Gastrocnemius medialis (tissue), 4 donors: ENCODE measurements at regions not wholly inside any gene's neighbourhood (a gene's known extent, or its start where the extent isn't known, plus 50 kb on each side); places are given as distances from the start of the nearest gene placed in this dataset.
"Not testable (repeated sequence)": the region's sequence is repeated elsewhere in the genome, so short reads cannot be mapped to it uniquely, and the experiment has no call there.

Source experiments
- ATAC-seq, 2 donors: fragments of 150-250 bp; one replicate each; pipeline ENCODE4 v1.9.1; 2016
- DNase-seq, 2 donors: peaks; one replicate each; pipeline ENCODE4 v3.0.0-alpha.2; 2019
- H3K27ac ChIP-seq, 4 donors: fragments of 200-600 bp; sonication (generic); 1 replicate in 1 of 4; 2 replicates in 3 of 4; pipeline ENCODE4 v1.5.1; 2016 to 2018; ENCODE audit warnings: mild to moderate bottlenecking in 2 of 4, moderate library complexity in 1 of 4
- H3K27me3 ChIP-seq, 3 donors: fragments of 200-600 bp; sonication (generic) in 2 of 3; 1 replicate in 1 of 3; 2 replicates in 2 of 3; pipeline versions ENCODE4 v1.5.1 to v1.6.0; 2016 to 2019; ENCODE audit warnings: mild to moderate bottlenecking in 1 of 3, moderate library complexity in 1 of 3
- H3K36me3 ChIP-seq, 2 donors: fragments of 200-600 bp; sonication (generic) in 1 of 2; one replicate each; pipeline ENCODE4 v1.5.1; 2017 to 2018
- H3K4me1 ChIP-seq, 2 donors: fragments of 200-600 bp; sonication (generic) in 1 of 2; one replicate each; pipeline ENCODE4 v1.5.1; 2016 to 2017; ENCODE audit warnings: mild to moderate bottlenecking in 2 of 2
- H3K4me3 ChIP-seq, 4 donors: fragments of 200-600 bp; sonication (generic) in 3 of 4; 1 replicate in 1 of 4; 2 replicates in 3 of 4; pipeline ENCODE4 v1.5.1; 2016 to 2019; ENCODE audit warnings: mild to moderate bottlenecking in 2 of 4
- H3K9me3 ChIP-seq, 3 donors: fragments of 200-600 bp; sonication (generic) in 2 of 3; 1 replicate in 1 of 3; 2 replicates in 2 of 3; pipeline ENCODE4 v1.5.1; 2016 to 2019
- POLR2A ChIP-seq, 2 donors: fragments of 450-650 bp; IDR thresholded peaks; one replicate each; pipeline ENCODE4 v1.6.1; 2017; ENCODE audit warnings: antibody characterized with exemption in 2 of 2, mild to moderate bottlenecking in 2 of 2, moderate library complexity in 2 of 2
- in situ Hi-C, 4 donors: fragments of 200-750 bp; cut with MboI; loops; one replicate each; pipeline versions ENCODE4 v1.15.0 to v1.8.0; 2017; ENCODE audit warnings: low sequenced_read_pairs in 4 of 4
- intact Hi-C: fragments of 100-400 bp; cut with DNase I; formaldehyde crosslinking; loops from one replicate; pipeline ENCODE4 v1.15.1; 2023; ENCODE audit warnings: low total_unique reads
- TF ChIP-seq, protein P1 (sequence below), 5 experiments: fragments of 450-650 bp in 3 of 5; fragments of 200-600 bp in 2 of 5; sonication (generic) in 2 of 5; IDR thresholded peaks in 4 of 5; conservative IDR thresholded peaks in 1 of 5; 1 replicate in 4 of 5; 2 replicates in 1 of 5; pipeline ENCODE4 v1.5.1; 2016 to 2019; ENCODE audit warnings: antibody characterized with exemption in 5 of 5, mild to moderate bottlenecking in 3 of 5, moderate library complexity in 3 of 5

DNA sequence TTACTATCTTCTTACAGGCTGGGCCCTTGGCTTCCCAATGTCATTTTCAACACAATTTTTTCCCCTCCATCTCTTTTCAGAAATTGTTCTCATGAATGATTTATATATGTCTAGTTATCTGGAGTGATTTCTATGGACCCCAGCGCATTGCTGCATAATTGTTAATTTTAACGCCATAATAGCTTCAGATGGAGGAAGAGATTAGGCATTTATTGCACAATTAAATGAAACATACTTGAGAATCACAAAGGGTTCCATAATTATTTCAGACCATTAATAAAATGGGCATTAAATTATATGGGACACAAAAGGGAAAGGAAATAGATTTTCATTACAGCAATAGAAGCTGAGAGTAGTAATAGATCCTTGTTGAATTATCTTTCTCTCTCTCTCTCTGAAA, 70.3 kb upstream of the SOX14 start:
- Histone ChIP-seq H3K27me3 (no peaks in the 10 kb centered on the region), H3K9me3 (no peaks in the 10 kb centered on the region), H3K4me1 (no peaks in the 10 kb centered on the region), H3K27ac (no peak overlapping the region), H3K36me3 (no peaks in the 10 kb centered on the region), H3K4me3 (no peak overlapping the region)
- in situ Hi-C loops (no loop called here), intact Hi-C loops (no loop called here)
- DNase-seq (no peak), ATAC-seq (no peak)
- TF ChIP-seq POLR2A (IDR thresholded peaks at IDR 0.05): no peak

GRCh38 chr3:137694836-137695235, 69.3 kb upstream of the SOX14 start:
- ATAC-seq (no peak), DNase-seq (no peak)
- TF ChIP-seq POLR2A (IDR thresholded peaks at IDR 0.05): no peak
- TF ChIP-seq, protein P1, sequence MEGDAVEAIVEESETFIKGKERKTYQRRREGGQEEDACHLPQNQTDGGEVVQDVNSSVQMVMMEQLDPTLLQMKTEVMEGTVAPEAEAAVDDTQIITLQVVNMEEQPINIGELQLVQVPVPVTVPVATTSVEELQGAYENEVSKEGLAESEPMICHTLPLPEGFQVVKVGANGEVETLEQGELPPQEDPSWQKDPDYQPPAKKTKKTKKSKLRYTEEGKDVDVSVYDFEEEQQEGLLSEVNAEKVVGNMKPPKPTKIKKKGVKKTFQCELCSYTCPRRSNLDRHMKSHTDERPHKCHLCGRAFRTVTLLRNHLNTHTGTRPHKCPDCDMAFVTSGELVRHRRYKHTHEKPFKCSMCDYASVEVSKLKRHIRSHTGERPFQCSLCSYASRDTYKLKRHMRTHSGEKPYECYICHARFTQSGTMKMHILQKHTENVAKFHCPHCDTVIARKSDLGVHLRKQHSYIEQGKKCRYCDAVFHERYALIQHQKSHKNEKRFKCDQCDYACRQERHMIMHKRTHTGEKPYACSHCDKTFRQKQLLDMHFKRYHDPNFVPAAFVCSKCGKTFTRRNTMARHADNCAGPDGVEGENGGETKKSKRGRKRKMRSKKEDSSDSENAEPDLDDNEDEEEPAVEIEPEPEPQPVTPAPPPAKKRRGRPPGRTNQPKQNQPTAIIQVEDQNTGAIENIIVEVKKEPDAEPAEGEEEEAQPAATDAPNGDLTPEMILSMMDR (IDR thresholded peaks at IDR 0.05 in 4 of 5, conservative IDR thresholded peaks at IDR 0.05 in 1 of 5): no peak
- Histone ChIP-seq H3K9me3 (no peaks in the 10 kb centered on the region), H3K27me3 (no peaks in the 10 kb centered on the region), H3K4me3 (no peak overlapping the region), H3K4me1 (no peaks in the 10 kb centered on the region), H3K27ac (no peak overlapping the region), H3K36me3 (no peaks in the 10 kb centered on the region)
- intact Hi-C loops: no loop called here
- in situ Hi-C loops: no loop called here

- Histone ChIP-seq H3K36me3 (no peaks in the 10 kb centered on the region), H3K27ac (no peak overlapping the region), H3K9me3 (no peaks in the 10 kb centered on the region), H3K27me3 (no peaks in the 10 kb centered on the region), H3K4me1 (no peaks in the 10 kb centered on the region), H3K4me3 (no peak overlapping the region)
- DNase-seq (no peak), ATAC-seq (no peak)
- intact Hi-C loops (no loop called here), in situ Hi-C loops (no loop called here)
- TF ChIP-seq, protein P1 (IDR thresholded peaks at IDR 0.05 in 4 of 5, conservative IDR thresholded peaks at IDR 0.05 in 1 of 5): no peak
- TF ChIP-seq POLR2A (IDR thresholded peaks at IDR 0.05): no peak
Observed at GRCh38 chr3:137695351-137695750, 68.8 kb upstream of the SOX14 start.

DNA sequence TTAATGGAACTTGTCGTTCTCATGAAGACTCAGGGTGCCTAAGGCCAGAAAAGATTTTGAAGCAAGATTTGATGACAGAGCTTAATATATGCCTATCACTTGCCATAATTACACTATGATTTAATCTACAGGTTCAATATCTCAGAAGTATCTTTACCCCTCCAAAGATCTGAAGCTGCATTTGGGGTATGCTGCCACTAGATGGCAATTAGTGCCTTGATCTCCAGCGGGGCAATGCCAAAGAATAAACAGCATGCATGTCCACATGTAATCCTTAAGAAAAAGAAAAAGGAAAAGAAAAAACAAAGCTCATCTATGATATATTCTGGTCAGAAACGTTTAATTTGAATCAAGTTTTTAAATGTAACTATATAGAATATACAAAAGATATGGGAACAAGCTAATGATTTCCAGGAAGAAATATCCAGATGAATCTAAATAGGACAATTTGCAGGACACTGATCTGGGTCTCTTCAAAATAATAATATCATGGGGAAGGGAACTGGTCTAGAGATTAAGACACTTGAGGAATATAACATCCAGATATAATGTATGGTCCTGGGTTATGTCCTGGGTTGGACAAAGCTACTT, 55.0 kb upstream of the SOX14 start:
- Histone ChIP-seq H3K4me3 (no peak overlapping the region), H3K9me3 (no peaks in the 10 kb centered on the region), H3K36me3 (no peaks in the 10 kb centered on the region), H3K27me3 (no peaks in the 10 kb centered on the region), H3K4me1 (no peaks in the 10 kb centered on the region), H3K27ac (no peak overlapping the region)
- in situ Hi-C loops: no loop called here
- DNase-seq: no peak
- intact Hi-C loops: no loop called here
- TF ChIP-seq, protein P1 (IDR thresholded peaks at IDR 0.05 in 4 of 5, conservative IDR thresholded peaks at IDR 0.05 in 1 of 5): no peak
- no peak for TF ChIP-seq POLR2A (IDR thresholded peaks at IDR 0.05)
- ATAC-seq: no peak

DNA sequence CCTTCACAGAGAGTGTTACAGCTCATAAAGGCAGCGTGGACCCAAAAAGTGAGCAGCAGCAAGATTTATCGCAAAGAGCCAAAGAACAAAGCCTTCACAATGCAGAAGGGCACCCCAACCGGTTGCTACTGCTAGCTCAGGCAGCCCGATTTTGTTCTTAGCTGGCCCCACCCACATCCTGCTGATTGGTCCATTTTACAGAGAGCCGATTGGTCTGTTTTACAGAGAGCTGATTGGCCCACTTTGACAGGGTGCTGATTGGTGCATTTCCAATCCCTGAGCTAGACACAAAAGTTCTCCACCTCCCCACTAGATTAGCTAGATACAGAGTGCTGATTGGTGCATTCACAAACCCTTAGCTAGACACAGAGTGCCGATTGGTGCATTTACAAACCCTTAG, 50.1 kb upstream of the SOX14 start:
- H3K27ac ChIP-seq, ATAC-seq, intact Hi-C loops, H3K4me1 ChIP-seq, H3K27me3 ChIP-seq, H3K36me3 ChIP-seq, H3K9me3 ChIP-seq, in situ Hi-C loops, DNase-seq, H3K4me3 ChIP-seq: not testable (repeated sequence)
